SW480 (cell line): ENCODE measurements at regions not wholly inside any gene's neighbourhood (a gene's known extent, or its start where the extent isn't known, plus 50 kb on each side); places are given as distances from the start of the nearest gene placed in this dataset.
"Not testable (repeated sequence)": the region's sequence is repeated elsewhere in the genome, so short reads cannot be mapped to it uniquely, and the experiment has no call there.

Experiments
- DNase-seq: peaks from one replicate; pipeline ENCODE4 v3.0.0-alpha.2; 2016; ENCODE audit warnings: low spot score

DNA sequence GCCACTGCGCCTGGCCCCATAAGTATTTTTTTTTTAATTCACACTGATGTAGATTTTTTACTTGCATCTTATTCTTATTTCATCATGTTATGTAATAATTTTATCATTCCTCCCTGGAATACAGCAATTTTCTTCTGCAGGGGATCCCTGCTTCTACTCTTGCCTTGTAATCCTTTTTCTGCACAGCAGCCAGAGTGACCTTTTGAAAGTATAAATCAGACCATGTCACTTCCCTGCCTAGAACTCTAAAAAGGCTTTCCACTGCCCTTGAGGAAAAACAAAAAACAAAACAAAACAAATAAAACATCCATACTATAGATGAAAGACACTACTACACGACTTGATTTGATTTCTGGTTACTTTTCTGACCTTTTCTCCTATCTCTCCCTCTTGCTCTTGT lies 1334.7 kb downstream of the REEP3 start:
- no peak for DNase-seq

DNA sequence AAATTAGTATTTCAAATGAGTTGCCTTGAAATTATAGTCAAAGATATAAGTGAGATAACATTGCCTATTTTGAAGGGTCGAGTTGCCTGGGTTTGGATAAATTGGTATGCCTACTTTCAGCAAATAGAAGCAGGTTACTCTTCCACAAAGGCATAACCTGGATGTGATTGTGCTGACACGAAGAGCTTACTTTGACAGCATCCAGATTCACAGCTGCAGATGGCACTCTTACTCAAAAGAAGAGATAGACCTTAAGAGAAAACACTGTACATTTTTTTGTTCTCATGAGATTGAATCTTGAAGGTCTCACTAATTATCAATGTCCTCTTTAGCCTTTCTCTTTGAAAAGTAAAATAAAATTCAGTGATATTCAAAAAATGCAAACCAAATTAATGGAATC lies 1338.7 kb downstream of the REEP3 start:
- no peak for DNase-seq

DNA sequence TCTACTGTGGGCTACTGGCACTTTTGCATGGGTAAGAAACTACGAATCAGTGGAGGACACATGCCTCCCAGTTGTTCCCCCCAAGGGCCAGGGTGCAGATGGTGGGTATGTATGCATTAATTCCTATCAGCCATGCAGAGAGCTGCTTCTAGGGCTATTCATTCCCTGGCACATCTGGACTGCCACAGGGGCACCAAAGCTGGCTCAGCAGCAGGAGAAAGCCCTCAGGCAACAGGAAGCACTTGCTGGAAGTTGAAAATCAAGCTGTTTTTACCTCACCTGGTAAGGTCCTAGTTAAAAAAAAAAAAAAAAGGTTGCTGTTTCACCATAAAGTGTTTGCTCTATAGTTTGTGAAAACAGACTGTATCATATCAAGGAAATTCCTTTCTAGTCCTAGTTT lies 1342.6 kb downstream of the REEP3 start:
- DNase-seq: no peak

- no peak for DNase-seq
These were observed 1346.3 kb downstream of the REEP3 start for GRCh38 chr10:64867501-64867962.

DNA sequence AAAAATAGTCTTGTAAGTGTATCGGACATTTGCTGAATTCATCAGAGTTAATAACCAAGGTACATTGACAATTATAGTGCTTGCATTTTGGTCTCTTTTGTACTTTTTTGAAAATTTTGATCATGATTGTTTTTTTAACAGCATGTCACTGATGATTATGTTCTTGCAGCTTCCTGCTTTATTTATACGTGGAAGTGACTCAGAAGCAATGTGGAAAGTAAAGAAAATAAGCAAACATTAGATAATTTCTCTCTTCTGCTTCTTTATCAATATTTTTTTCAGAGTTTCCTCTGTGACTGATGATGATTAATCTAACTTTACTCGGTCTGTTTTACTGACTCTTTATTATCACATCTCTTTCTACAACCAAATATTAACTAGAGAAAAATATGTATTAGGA lies 1351.9 kb downstream of the REEP3 start:
- DNase-seq: no peak

- DNase-seq: no peak
These were observed 1352.8 kb downstream of the REEP3 start for GRCh38 chr10:64873959-64874358.

GRCh38 chr10:64880546-64880945 lies 1359.3 kb downstream of the REEP3 start:
- DNase-seq: no peak

DNA sequence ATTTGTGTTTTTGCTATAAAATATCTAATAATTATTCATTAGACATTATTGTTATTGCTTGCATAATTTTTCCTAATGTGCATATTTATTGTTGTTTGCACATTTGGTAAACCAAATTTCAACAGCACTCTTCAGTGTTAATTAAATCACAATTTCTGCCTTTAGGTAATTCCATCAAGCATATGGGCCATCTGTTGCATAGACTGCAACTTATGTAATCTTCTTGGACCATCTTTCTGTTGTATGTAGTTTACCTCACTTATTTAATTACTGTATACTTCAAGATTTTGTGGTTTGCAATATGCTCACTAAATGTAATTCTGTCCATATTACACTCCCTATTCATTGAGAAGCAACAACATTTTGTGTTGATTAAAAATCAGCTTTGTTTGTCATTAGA lies 1360.1 kb downstream of the REEP3 start:
- DNase-seq: no peak

- DNase-seq: no peak
These were observed 1375.4 kb downstream of the REEP3 start for GRCh38 chr10:64896582-64896981.

GRCh38 chr10:64906311-64906710 lies 1385.1 kb downstream of the REEP3 start:
- DNase-seq: not testable (repeated sequence)

DNA sequence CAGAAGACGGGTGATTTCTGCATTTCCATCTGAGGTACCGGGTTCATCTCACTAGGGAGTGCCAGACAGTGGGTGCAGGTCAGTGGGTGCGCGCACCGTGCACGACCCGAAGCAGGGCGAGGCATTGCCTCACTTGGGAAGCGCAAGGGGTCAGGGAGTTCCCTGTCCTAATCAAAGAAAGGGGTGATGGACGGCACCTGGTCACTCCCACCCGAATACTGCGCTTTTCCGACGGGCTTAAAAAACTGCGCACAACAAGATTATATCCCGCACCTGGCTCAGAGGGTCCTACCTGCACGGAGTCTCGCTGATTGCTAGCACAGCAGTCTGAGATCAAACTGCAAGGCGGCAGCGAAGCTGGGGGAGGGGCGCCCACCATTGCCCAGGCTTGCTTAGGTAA lies 1403.1 kb downstream of the REEP3 start:
- DNase-seq: not testable (repeated sequence)

DNA sequence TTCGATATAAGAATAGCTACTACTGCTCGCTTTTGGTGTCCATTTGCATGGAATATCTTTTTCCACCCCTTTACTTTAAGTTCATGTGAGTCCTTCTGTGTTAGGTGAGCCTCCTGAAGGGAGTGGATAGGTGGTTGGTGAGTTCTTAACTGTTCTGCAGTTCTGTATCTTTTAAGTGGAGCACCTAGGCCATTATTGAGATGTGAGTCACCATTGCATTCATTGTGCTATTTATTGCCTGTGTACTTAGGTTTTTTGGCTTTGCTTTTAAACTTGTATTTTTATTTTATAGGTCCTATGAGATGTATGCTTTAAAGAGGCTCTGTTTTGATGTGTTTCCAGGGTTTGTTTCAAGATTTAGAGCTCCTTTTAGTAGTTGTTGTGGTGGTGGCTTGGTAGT lies 1430.8 kb downstream of the REEP3 start:
- no peak for DNase-seq

DNA sequence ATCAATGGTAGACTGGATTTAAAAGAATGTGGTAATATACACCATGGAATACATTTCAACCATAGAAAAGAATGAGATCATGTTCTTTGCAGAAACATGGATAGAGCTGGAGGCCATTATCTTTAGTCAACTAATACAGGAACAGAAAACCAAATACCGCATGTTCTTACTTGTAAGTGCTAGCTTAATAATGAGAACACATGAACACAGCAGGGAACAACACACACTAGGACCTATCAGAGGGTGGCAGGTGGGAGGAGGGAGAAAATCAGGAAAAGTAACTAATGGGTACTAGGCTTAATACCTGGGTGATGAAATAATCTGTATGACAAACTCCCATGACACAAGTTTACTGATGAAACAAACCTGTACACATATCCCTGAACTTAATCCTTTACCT lies 1435.2 kb downstream of the REEP3 start:
- DNase-seq: no peak

GRCh38 chr10:64959116-64959515 lies 1437.9 kb downstream of the REEP3 start:
- no peak for DNase-seq

- DNase-seq: no peak
These were observed 1438.7 kb downstream of the REEP3 start for GRCh38 chr10:64959883-64960282.

GRCh38 chr10:64973391-64973790 lies 1452.2 kb downstream of the REEP3 start:
- DNase-seq: no peak

DNA sequence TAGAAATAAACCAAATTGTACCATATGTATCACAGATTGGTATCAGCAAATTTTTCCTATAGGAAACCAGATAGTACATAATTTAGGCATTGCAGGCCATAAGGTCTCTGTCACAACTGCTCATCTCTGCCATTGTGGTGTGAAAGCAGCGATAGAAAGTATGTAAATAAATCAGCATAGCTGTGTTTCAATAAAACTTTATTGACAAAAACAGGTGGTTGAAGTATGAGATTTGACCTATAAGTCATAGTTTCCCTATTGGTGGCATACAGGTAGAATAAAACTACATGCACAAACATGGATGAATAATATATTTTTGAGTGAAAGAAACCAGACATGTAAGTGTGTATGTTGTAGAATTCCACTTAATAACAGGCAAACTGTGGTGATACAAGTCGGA lies 1454.9 kb downstream of the REEP3 start:
- no peak for DNase-seq

DNA sequence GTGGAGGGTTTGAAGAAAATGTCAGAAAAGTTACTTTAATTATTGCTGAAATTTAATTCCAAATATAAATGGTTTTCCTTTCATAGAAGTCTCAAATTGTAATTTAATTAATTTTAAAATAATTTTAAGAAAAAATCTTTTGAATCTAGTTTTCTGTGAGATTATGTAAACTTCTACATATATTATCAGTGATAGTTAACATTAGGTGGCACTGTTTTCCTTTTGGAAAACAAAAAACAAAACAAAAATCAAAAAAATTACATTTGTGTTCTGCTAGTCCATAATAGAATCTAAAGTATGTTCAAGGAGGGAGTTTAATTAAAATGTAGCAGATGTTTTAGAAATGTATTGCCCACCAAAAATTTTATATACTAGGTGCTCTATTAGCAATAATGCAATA lies 1456.7 kb downstream of the REEP3 start:
- no peak for DNase-seq

DNA sequence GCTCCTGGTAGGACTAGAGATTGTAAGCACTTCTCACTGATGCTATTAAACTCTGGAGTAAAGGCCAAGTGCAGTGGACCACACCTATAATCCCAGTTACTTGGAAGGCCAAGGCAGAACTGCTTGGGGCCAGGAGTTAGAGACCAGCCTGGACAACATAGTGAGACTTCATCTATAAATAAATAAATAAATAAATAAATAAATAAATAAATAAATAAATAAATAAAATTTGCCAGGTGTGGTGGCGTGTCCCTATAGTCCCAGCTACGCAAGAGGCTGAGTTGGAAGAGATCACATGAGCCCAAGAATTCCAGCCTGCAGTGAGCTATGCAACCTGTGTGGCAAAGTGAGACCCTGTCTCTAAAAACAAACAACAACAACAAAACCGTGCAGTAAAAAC lies 1475.7 kb downstream of the REEP3 start:
- no peak for DNase-seq

- no peak for DNase-seq
These were observed 1489.6 kb downstream of the REEP3 start for GRCh38 chr10:65010845-65011244.

GRCh38 chr10:65017523-65017922 lies 1496.3 kb downstream of the REEP3 start:
- DNase-seq: no peak

DNA sequence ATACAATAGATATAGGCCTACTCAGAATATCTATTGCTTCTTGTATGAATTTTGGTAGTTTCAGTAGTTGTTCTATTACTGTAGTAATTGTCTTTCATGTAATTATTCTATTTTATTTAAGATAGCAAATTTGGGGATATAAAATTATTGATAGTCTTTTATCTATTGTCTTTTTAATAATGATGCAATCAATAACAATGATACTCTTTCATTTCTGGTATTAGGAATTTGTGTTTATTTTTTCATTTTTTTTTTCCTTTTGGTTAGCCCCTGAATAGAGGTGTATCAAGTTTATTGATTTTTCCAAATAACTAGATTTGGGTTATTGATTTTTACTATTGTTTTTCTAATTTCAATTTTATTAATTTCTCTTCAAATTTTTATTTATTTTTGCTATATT lies 1503.7 kb downstream of the REEP3 start:
- DNase-seq: no peak

GRCh38 chr10:65030263-65030662 lies 1509.1 kb downstream of the REEP3 start:
- DNase-seq: no peak

DNA sequence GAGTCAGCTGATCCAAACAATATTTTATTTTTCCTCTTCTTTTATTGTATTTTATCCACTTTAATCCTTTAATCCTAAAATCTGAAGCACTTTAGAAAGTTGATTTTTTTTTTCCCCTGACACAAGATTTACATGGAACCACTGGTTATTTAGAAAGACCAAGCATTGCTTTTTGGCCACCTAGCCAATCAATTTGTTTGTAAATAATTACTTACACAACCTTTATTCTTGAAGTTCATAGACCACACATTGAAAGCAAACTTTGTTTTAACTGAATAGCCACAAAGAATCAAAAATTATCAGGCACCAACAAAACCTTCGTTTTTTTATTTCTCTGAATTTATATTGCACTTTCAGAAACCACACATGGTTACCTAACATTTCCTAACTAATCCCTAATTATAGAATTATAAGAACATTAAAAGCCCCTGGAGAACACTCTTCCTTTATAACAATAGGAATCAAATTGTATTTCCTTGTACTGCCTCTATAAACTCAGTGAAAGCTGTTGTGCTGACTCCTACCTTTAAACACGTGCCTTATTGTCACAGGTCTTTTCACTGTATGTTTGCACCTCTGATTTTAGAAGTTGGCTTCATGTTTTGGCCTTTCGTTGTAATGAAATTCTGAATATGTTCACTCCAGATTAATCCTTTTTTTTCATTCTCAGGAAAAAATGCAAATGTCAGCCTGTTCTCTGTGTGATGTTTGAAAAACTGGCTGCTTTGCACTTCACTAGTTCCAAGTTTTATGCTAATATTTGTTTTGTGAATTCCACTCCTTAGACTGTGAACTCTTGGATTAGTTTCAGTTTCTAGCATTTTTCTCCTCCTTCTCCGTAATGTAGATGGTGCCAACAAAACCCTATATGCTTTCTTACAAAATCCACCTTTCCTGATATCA lies 1511.9 kb downstream of the REEP3 start:
- DNase-seq: no peak
